CD4-positive, alpha-beta T cell treated with Interleukin-17A for 1 hour (primary cell): ENCODE measurements at regions not wholly inside any gene's neighbourhood (a gene's known extent, or its start where the extent isn't known, plus 50 kb on each side); places are given as distances from the start of the nearest gene placed in this dataset.
"Not testable (repeated sequence)": the region's sequence is repeated elsewhere in the genome, so short reads cannot be mapped to it uniquely, and the experiment has no call there.

Experiments used
- DNase-seq: peaks from one replicate; pipeline ENCODE4 v3.0.0-alpha.2; 2020

GRCh38 chr12:61161961-61162360, 1098.2 kb upstream of the USP15 start:
- DNase-seq: no peak

DNA sequence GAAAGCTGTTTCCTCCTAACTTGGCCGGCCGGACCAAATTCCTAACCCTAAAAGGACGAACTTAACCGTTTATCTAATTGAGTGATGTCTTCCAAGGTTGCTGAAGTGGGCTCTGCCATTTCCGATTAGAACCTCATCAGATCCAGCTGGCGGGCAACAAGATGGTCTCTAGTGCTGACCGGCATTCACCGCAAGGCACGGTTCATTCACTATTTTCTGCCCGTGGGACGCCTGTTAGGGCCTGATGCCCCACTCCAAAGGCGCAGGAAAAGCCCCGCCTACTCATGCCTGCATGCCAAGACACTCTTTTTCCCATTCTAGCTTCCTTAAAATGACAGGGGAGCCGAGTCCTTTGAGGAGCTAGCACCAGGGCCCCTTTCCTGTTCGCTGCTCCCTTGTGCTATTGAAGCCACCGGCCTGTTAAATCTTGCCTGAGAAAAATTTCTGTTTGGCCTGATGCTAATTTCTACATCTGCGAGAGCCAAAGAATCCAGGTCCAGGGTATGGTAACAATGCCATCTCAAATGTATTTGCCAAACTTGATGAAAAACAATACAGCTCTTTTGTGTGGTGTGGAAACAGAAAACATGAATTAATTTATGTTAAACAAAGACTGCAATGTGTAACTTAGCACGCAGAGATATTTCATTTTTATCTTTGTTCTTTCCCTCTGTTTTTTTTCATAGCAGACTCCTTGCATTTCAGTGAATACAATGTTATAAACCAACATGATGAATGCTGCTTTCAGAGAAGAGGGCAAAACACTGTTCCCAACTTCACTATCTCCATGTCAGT, 1071.2 kb upstream of the USP15 start:
- DNase-seq: no peak

- DNase-seq: no peak
These were observed 1046.6 kb upstream of the USP15 start for GRCh38 chr12:61213646-61214045.

GRCh38 chr12:61220337-61220736, 1039.9 kb upstream of the USP15 start:
- DNase-seq: no peak

DNA sequence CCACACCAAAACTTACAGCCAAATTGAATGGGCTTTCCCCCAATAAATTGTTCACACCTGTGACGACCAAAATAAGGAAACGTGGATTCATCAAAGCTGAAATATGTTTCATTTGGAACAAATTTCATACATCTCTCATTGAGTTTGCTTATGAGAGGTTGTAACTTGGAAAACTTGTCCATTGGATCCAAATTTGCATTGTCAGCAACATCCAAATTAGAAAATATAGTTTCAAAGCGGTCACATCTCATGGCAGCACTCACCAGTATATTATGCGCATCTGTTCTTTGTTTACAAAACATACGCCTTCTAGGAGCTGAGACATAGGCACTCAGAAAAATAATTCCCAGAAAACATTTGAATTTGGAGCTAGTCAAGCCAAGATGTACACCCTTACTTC, 1028.2 kb upstream of the USP15 start:
- DNase-seq: no peak

DNA sequence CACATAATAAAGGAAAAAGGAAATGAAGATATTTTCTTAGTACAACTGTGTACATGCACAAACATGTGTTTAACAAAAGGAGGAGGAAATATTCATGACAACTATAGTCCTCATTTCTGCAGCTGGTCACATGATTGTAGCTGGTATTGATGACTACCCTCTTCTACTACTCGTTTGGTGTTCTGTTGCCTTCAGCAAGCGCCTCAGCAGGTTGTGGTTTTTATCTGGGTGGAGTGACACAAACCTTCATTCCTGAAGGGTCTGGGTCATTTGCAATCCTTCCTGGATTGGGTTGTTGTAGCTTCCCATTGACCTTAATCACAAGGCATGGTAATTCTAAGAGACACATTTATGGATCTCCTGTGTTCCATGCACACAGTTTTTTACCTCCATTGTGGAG, 1009.9 kb upstream of the USP15 start:
- no peak for DNase-seq

- DNase-seq: no peak
These were observed 1009.1 kb upstream of the USP15 start for GRCh38 chr12:61251076-61251475.

GRCh38 chr12:61254225-61254624, 1006.0 kb upstream of the USP15 start:
- DNase-seq: no peak

DNA sequence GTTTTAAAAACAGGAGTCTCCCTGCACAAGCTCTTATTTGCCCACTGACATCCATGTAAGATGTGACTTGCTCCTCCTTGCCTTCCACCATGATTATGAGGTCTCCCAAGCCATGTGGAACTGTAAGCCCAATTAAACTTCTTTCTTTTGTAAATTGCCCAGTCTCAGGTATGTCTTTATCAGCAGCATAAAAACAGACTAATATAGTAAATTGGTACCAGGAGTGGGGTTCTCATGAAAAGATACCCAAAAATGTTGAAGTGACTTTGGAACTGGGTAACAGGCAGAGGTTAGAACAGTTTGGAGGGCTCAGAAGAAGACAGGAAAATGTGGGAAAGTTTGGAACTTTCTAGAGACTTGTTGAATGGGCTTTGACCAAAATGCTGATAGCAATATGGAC, 995.9 kb upstream of the USP15 start:
- not testable (repeated sequence) for DNase-seq

GRCh38 chr12:61267474-61267873, 992.7 kb upstream of the USP15 start:
- no peak for DNase-seq

DNA sequence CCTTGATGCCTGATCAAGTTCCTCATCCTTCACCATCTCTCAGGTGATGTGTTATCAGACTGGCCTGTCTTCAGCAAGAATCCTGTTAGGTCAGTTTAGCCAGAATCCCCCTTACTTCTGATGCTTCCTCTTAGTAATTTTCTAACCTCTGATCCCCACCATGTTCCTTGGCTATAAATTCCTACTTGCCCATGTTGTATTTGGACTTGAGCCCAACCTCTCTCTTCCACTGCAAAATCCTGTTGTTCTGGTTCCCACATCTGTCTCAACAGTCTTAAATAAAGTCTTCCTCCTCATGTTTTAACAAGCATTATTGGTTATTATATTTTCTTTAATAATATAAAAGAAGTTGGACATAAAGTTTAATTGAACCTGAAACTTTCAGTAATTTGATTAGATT, 987.8 kb upstream of the USP15 start:
- no peak for DNase-seq

DNA sequence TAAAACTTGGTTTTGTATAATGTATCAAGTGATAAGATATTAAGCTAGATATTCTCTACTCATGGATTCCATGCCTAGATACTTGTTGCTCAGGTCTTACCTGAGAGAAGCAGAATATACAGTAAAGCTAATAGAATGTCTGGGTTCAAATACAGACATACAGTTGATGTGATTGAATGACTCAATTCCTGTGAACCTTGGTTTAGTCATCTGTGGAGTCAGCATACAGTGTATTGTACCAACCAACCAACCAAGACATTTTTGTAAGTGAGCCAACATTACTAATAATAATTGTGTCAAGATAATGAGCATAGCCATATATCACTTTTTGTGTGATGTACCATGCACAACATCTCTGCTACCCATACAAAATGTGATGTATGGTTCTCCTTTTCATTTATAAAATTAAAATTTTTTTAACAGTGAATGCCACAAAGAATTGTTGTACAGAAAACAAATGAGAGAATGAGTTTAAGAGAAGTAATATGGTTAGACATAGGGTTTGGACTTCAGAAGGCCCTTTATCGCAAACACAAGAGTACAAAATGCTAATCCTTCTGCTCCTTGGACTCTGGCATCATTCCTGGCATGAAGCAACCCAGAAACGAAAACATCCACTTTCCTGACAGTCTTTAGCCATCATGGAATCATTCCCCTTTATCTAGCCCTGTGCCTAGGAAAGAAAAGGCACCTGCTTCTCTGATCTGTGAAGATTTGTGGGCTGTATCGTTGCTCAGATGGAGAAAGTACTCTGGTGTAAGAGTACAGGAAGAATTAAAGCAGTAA, 977.2 kb upstream of the USP15 start:
- DNase-seq: no peak

DNA sequence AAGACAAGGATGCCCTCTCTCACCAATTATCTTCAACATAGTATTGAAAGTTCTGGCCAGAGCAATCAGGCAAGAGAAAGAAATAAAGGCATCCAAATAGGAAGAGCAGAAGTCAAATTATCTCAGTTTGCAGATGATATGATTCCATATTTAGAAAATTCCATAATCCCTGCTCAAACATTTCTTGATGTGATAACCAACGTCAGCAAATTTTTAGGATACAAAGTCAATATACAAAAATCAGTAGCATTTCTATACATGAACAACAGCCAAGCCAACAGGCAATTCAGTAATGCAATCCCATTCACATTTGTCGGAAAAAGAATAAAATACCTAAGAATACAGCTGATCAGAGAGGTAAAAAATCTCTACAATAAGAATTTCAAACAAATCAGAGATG, 969.7 kb upstream of the USP15 start:
- DNase-seq: no peak

DNA sequence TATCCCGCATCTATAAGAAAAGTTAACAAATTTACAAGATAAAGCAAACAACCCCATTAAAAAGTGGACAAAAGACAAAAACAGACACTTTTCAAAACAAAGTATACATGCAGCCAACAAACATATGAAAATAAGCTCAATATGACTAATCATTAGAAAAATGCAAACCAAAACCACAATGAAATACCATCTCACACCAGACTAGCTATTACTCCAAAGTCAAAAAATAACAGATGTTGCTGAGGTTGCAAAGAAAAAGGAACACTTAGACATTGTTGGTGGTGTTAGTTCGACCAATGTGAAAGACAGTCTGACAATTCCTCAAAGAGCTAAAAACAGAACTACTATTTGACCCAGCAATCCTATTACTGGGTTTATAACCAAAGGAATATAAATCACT, 968.6 kb upstream of the USP15 start:
- no peak for DNase-seq

DNA sequence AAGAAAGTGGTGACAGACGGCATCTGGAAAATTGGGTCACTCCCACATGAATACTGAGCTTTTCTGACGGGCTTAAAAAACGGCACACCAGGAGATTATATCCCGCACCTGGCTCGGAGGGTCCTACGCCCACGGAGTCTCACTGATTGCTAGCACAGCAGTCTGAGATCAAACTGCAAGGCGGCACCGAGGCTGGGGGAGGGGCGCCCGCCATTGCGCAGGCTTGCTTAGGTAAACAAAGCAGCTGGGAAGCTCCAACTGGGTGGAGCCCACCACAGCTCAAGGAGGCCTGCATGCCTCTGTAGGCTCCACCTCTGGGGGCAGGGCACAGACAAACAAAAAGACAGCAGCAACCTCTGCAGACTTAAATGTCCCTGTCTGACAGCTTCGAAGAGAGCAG, 966.2 kb upstream of the USP15 start:
- not testable (repeated sequence) for DNase-seq

DNA sequence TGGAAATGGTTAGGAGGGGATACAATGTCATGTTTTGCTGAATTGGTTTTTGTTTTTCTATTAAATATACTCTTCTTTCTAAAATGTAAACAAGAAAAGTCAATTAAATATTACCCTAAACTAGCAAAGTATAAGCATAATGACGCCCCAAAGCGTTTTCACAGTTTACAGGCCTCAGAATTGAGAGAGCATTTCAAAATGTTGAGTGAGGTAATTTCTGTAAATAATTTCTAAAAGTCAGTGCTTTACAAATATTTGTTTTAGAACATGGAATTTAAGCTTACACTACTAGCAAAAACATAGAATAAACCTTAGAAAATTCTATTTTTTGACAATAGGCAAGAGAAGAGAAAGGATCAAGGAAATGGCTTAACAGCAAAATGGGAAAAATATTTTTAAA, 958.4 kb upstream of the USP15 start:
- no peak for DNase-seq

DNA sequence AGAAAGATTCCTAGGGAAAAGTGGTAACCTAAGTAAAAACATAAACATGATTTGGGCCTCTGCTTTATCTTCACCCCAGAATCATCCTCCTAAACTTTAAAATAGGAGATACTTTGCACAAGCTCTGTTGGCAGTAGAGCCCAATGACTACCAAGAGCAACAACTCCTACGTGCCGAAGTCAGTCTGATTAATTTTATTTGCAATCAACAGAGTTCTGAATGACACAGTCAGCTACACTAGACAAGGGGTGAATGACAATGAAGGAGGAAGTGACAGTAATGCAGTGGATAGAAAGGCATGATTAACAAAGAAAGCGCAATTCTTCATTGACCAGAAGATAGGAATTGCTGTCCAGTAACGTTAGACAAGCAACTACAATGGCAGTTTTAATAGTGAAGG, 957.9 kb upstream of the USP15 start:
- DNase-seq: no peak

- DNase-seq: no peak
These were observed 952.0 kb upstream of the USP15 start for GRCh38 chr12:61308220-61308619.

GRCh38 chr12:61311413-61311812, 948.8 kb upstream of the USP15 start:
- no peak for DNase-seq

DNA sequence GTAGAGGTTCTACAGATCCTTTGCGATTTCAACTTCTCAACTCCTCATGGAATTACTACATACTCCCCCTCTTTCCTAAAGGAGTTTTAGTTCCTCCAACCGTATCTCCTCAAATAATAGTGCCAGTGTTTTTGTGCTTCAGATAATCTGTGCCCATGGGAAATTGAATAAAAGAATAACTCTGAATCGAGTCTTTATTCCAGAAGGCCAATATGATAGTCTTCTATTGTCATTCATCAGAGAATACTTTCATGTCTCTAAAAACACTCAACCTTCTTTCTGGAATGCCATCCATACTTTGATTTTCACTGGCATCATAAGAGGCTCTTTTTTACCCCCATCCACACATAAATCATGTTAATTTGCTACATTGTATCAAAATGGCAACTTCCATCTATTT, 911.3 kb upstream of the USP15 start:
- DNase-seq: no peak

GRCh38 chr12:61355105-61355504, 905.1 kb upstream of the USP15 start:
- no peak for DNase-seq

- DNase-seq: no peak
These were observed 903.7 kb upstream of the USP15 start for GRCh38 chr12:61356485-61356884.

GRCh38 chr12:61357496-61357895, 902.7 kb upstream of the USP15 start:
- no peak for DNase-seq

GRCh38 chr12:61362037-61362436, 898.2 kb upstream of the USP15 start:
- no peak for DNase-seq

GRCh38 chr12:61365001-61365400, 895.2 kb upstream of the USP15 start:
- DNase-seq: no peak
